Activated CD4-positive, alpha-beta T cell treated with anti-CD3 and anti-CD28 coated beads, Interleukin-2, Interleukin-4, amounts not matched to agents 100 ng/mL and 50 ng/mL, durations not matched to agents 16 hours and 8 hours (primary cell): ENCODE measurements at regions not wholly inside any gene's neighbourhood (a gene's known extent, or its start where the extent isn't known, plus 50 kb on each side); places are given as distances from the start of the nearest gene placed in this dataset.

Experiments
- DNase-seq: peaks from one replicate; pipeline ENCODE4 v3.0.0-alpha.2; 2020; ENCODE audit warnings: low spot score

- DNase-seq, result no peak
Observed at GRCh38 chr2:21515903-21516302, 392.1 kb downstream of the TDRD15 start.

DNA sequence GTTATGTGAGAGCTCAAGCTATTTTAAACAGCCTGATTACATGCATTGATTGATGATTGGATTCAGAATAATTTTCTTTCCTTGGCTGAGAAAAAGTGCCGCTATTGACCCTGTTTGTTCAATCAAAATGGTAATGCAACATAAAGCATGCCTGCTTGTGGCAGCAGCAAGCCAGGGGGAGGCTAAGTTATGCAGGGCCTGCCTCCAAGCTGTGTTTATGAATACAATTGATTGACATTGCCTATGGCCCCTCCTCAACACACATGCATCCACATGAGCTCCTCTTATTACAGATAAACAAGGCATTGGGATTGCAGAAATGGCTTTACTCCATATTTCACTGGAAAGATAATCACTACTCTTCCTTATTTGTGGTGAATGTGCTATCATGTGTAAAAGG is 395.6 kb downstream of the TDRD15 start:
- DNase-seq, result no peak

DNA sequence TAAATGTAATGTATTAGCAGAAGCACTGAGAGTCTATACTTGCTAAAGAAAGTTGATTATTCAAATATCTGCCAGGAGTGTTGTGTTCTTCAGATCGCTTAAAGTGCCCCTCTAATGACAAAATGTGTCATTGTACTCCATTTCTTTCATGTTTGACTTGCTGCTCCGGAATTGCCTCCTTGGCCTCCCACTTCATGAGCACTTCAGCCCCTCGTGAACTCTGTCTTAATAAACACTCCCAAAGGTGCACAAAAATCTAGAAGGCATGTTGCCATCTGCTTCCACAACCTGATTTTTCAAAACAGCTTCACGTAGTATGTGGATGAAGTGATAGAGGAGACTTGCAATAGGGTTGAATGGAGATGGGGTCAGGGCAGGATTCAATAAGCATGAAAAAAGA is 396.1 kb downstream of the TDRD15 start:
- DNase-seq, result no peak

DNA sequence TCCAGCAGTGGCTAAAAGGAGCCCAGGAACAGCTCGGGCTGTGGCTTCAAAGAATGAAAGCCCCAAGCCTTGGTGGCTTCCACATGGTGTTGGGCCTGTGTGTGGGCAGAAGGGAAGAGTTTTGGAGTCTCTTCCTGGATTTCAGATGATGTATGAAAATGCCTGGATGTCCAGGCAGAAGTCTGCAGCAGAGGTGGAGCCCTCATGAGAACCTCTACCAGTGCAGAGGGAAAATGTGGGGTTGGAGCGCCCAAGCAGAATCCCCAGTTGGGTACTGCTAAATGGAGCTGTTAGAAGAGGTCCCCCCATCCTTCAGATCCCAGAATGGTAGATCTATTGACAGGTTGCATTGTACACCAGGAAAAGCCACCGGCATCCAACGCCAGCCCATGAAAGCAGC is 412.1 kb downstream of the TDRD15 start:
- DNase-seq, result no peak

GRCh38 chr2:21539685-21540084 is 415.9 kb downstream of the TDRD15 start:
- DNase-seq, result no peak

- no peak for DNase-seq
Observed at GRCh38 chr2:21543630-21544029, 419.9 kb downstream of the TDRD15 start.

- no peak for DNase-seq
Observed at GRCh38 chr2:21544392-21544791, 420.6 kb downstream of the TDRD15 start.

DNA sequence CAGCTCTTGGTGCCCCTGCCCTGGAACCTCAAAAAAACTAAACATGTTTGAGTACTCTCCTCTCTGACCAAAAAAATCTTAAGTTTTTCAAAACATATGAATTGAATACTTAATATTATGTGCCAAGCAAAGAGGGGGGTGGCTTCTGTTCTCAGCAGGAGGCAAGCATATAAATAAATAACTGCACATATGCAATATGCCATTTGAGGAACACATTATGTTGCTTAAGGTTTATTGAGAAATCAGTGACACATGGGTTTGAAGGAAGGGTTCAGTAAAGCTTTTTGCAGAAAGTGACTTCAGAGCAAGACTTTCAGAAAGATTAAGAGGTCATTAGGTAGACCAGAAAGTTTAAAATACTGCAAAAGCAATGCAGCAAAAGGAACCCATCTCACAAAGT is 429.2 kb downstream of the TDRD15 start:
- DNase-seq, result no peak

- no peak for DNase-seq
Observed at GRCh38 chr2:21559351-21559750, 435.6 kb downstream of the TDRD15 start.

DNA sequence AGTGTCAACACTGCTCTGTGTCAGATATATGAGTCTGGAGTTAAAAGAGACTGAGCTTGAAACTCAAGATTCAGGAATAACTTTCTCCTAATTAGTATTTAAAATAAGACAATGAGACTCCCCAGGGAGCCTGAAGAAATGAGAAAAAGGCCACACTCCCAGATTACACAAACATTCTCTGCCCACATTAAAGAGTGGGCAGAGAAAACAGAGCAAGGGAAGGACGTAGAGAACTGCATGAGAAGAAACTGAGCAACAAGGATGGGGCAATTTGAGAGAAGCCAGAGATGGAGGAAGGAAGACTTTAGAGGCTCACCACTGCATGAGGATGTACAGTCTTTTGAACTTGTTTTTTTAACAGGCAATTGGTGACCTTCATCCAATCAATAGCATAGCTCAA is 438.2 kb downstream of the TDRD15 start:
- DNase-seq, result no peak

GRCh38 chr2:21567395-21567794 is 443.6 kb downstream of the TDRD15 start:
- no peak for DNase-seq

DNA sequence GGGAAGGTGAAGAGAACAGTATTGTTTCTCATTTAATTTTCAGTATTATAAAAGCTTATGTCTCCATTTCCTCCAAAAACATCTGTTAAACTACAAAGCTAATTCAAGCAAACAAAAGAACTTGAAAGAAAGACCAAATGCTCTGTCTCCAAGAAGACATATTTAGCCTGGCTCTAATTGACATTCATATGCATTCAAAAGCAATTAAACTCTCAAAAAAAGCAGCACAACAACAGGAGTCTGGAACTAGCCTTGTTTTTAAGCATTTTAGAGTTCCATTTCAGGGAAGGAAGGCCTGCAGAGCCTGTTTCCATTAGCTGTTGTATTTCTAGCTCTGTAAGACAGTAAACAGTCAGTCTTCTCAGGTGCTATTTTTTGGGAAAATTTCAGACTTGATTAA is 447.9 kb downstream of the TDRD15 start:
- DNase-seq, result no peak

DNA sequence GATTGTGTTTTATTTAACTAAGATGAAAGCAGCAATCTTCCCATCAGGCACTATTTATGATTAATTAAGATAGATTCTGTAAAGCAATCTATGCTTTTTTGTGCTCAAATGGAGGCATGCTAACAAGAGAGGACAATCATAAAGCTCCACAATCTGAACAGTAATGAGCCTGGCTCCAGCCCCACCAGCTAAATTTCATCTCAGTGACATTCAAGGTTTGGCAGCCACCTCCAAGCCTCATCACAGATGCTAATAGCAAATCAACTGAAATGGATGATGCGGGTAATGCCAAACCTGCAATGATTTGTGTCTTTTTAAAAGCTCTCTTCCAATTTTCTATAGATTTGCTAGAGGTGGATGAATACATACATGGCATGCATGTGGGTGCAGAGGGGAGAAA is 456.6 kb downstream of the TDRD15 start:
- no peak for DNase-seq

- no peak for DNase-seq
Observed at GRCh38 chr2:21585881-21586280, 462.1 kb downstream of the TDRD15 start.

GRCh38 chr2:21590026-21590690 is 466.4 kb downstream of the TDRD15 start:
- no peak for DNase-seq

DNA sequence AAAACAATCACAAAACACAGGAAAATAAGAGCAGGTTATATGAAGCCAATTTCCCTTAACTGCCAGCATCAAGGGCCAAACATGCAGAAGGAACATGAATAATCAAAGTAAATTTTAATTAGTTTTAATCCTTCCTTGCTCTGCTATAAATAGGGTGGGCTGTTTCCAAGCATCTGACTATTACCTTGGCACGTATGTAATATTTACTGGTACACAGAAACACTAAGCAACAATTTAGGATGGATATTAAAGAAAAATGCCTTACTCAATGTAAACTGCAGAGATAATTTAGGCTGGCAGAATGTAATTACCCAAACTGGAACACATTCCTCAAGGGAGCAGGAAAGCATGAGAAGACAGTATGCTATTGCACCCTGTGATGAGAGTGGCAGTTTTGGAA is 468.2 kb downstream of the TDRD15 start:
- DNase-seq, result no peak

DNA sequence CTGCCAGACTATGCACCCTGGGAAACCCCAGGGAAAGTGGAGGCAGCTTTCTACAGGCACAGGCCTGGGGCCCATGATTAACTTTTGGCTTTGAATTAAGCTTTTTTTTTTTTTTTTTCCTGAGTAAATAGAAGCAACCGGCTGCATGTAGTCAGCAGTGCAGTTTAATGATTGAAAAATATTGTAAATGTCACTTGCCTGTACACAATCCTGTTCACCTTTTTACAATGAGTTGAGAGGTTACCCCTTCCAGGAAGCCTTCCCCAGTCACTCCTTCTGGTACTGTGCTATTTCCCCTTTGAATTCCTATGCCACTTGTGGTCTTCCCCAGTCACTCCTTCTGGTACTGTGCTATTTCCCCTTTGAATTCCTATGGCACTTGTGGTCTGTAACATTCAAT is 475.6 kb downstream of the TDRD15 start:
- DNase-seq, result no peak

- no peak for DNase-seq
Observed at GRCh38 chr2:21602789-21603188, 479.0 kb downstream of the TDRD15 start.

DNA sequence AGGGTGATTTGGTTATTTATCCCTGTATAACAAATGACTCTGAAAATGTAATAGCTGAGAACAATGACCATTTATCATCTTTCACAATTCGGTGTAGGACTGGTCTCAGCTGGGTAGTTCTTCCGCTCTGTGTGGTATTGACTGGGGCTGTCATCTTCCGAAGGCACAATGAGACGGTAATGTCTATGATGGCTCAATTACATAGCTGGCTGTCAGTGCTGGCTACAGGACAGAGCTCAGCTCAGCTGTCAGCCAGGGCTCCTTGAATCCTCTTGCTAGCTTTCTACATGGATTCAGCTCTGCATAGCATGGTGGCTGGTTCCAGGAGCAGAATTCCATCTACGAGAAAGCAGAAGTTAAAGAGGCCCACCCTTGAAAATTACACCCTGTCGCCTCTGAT is 483.8 kb downstream of the TDRD15 start:
- no peak for DNase-seq

GRCh38 chr2:21610304-21610703 is 486.5 kb downstream of the TDRD15 start:
- no peak for DNase-seq

- no peak for DNase-seq
Observed at GRCh38 chr2:21617885-21618434, 494.2 kb downstream of the TDRD15 start.

GRCh38 chr2:21620771-21621170 is 497.0 kb downstream of the TDRD15 start:
- DNase-seq, result no peak

DNA sequence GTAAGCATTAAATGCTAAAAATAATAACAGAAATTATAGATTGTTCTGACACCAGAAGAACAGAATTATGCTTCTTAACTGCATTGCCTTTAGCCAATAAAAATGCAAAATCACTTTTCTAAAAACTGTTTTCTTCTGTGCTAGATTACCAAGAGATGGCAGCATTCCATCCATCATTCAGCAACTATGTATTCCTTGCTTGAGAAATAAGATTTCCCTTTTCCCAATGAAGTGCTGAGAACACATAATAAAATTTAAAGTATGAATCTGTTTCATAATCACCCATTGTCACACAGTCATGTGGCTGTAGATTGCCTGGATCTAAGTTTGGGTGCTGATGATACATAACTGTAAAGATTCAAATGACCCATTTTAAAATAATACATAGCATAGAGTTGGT is 504.2 kb downstream of the TDRD15 start:
- no peak for DNase-seq

GRCh38 chr2:21633015-21633414 is 509.2 kb downstream of the TDRD15 start:
- no peak for DNase-seq
